ENCODE measurements at regions not wholly inside any gene's neighbourhood (a gene's known extent, or its start where the extent isn't known, plus 50 kb on each side); places are given as distances from the start of the nearest gene placed in this dataset.
"Not testable (repeated sequence)": the region's sequence is repeated elsewhere in the genome, so short reads cannot be mapped to it uniquely, and the experiment has no call there.

GRCh38 chrX:146041741-146042140 lies 224.1 kb downstream of the SLITRK2 start:
- H3K4me1 ChIP-seq (ENCODE audit: low read depth): no peaks in the 10 kb centered on the region
- no peaks in the 10 kb centered on the region for H3K9me3 ChIP-seq
- DNase-seq (no peak), ATAC-seq (no peak)
- no peak overlapping the region for H3K4me3 ChIP-seq
- intact Hi-C loops (cut with DNase I, micrococcal nuclease): no loop called here
- no peak for TF ChIP-seq CTCF (IDR thresholded peaks at IDR 0.05)
- H3K36me3 ChIP-seq (ENCODE audit: low read depth): no peaks in the 10 kb centered on the region

GRCh38 chrX:146046011-146046715 lies 228.5 kb downstream of the SLITRK2 start:
- H3K4me1 ChIP-seq (ENCODE audit: low read depth); H3K4me3 ChIP-seq; H3K36me3 ChIP-seq (ENCODE audit: low read depth); H3K9me3 ChIP-seq; intact Hi-C loops (cut with DNase I, micrococcal nuclease); ATAC-seq: not testable (repeated sequence)
- DNase-seq: peak in 1 of 3 donors; percentile 38

GRCh38 chrX:146049568-146049967 lies 231.9 kb downstream of the SLITRK2 start:
- intact Hi-C loops (cut with DNase I, micrococcal nuclease): not testable (repeated sequence)

GRCh38 chrX:146054311-146054710 lies 236.7 kb downstream of the SLITRK2 start:
- no peaks in the 10 kb centered on the region for H3K4me1 ChIP-seq (ENCODE audit: low read depth)
- no peaks in the 10 kb centered on the region for H3K36me3 ChIP-seq (ENCODE audit: low read depth)
- H3K9me3 ChIP-seq: no peaks in the 10 kb centered on the region
- H3K4me3 ChIP-seq: no peak overlapping the region
- TF ChIP-seq CTCF (IDR thresholded peaks at IDR 0.05): no peak
- intact Hi-C loops (cut with DNase I, micrococcal nuclease): no loop called here
- DNase-seq (no peak), ATAC-seq (no peak)

More at GRCh38 chrX:146049568-146049967, 231.9 kb downstream of the SLITRK2 start:
- not testable (repeated sequence) for DNase-seq; H3K4me1 ChIP-seq (ENCODE audit: low read depth); ATAC-seq; H3K4me3 ChIP-seq; H3K9me3 ChIP-seq; H3K36me3 ChIP-seq (ENCODE audit: low read depth)

GRCh38 chrX:146055733-146056132 lies 238.1 kb downstream of the SLITRK2 start:
- ATAC-seq (no peak), DNase-seq (no peak)
- intact Hi-C loops (cut with DNase I, micrococcal nuclease): no loop called here
- H3K4me1 ChIP-seq (ENCODE audit: low read depth): no peaks in the 10 kb centered on the region
- no peaks in the 10 kb centered on the region for H3K36me3 ChIP-seq (ENCODE audit: low read depth)
- H3K9me3 ChIP-seq: no peaks in the 10 kb centered on the region
- no peak overlapping the region for H3K4me3 ChIP-seq
- no peak for TF ChIP-seq CTCF (IDR thresholded peaks at IDR 0.05)

GRCh38 chrX:146056511-146057081 lies 239.0 kb downstream of the SLITRK2 start:
- Histone ChIP-seq H3K4me1 (ENCODE audit: low read depth) (no peaks in the 10 kb centered on the region), H3K9me3 (no peaks in the 10 kb centered on the region), H3K4me3 (no peak overlapping the region), H3K36me3 (ENCODE audit: low read depth) (no peaks in the 10 kb centered on the region)
- ATAC-seq (no peak), DNase-seq (peak in 1 of 3 donors; percentile 1)
- intact Hi-C loops (cut with DNase I, micrococcal nuclease): no loop called here
- no peak for TF ChIP-seq CTCF (IDR thresholded peaks at IDR 0.05)

All from mucosa of descending colon (tissue), 3 donors.